C1 segment of cervical spinal cord (tissue), 14 donors: ENCODE measurements at regions not wholly inside any gene's neighbourhood (a gene's known extent, or its start where the extent isn't known, plus 50 kb on each side); places are given as distances from the start of the nearest gene placed in this dataset.

Experiments
- DNase-seq, 14 donors: peaks; one replicate each; lab custom pipeline; 2025; lab: John Stamatoyannopoulos, UW

DNA sequence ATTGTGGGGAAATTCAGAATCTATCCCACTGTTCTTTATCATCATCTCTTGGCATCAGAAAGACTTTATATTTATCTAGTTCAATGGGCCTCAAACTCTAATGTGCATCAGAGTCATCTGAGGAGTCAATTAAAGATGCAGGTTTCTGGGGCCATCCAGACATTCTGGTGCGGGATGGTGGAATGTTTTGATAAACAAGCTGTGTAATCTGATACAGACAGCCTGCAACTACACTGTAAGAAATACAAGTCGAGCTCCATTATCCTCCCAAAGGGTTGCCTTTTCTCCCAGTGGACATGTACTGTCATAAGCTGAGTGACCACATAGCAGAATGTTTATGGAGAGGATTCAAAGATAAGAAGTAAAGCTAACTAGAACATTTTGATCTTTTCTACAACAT is 515.3 kb upstream of the DCC start:
- DNase-seq: no peak

DNA sequence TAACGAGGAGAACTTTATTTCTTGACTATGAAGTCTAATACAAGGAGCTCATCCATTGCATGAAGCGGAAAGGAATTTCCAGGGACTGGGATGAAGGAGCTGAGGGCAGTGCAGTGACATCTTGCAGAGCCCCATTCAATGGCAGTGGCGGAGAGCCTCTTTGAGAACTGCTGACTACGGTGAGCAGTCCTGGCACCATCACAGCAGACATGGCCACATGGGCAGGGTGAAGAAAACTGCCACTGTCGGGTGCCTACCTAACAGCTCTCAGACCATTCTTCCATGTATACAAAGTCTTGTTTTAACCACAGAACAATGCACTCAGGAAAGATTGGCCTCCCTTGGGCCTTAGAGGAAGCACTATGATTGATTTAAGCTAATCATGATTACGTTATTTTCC is 506.1 kb upstream of the DCC start:
- DNase-seq: no peak

DNA sequence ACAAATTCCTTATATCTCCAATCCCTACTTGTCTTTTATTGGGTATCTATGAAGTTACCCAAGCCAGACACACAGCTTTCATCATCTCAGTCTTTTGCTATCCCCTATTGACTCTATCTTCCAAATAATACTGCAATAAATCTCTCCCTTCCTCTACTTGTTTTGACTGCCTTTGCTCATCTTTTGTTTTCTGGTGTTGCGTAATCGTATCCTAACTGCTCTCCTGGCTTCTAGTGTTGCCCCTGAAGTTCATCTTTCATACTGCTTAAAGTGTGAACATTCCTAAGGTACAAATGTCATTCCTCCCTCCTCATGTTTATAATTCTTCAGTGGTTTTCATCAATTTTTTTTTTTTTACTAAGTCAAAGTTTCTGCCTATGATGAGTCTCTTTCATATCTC is 491.3 kb upstream of the DCC start:
- no peak for DNase-seq

DNA sequence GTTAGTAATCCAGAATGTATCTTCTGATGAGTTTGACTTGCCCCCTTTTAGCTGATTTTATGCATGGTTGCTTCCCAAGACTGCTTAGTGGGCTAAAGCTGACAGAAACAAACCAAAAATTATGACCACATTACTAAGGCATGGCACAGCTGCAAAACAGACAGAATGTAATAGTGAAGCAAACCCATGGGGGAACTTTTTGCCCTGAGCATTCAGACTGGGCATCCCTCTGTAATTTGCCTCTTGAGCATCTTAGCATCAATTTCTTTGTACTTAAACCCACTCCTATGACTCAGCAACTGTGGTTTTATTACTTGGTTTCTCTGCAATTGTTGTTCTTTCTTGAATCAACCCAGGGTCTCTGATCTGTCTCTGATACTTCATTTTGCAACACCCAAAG is 487.3 kb upstream of the DCC start:
- DNase-seq: no peak

DNA sequence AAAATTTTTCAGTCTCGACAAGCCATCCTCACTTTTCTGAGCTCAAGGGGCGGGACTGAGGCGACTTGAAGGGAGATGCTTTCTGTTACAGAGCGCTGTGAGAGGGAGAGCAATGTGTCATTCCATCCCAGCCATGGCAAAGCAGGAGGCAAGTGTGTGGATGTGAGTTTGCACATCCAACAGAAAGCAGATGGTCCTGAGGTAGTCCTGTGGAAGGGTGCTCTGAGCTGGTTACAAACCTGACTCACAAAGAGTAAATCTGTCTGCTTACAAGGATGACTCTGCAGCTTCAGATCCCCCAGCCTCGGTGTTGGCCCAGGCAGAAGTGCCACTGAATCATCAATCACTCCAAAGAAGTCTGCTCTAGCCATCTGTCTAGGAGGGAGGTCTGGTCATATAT is 482.0 kb upstream of the DCC start:
- no peak for DNase-seq

DNA sequence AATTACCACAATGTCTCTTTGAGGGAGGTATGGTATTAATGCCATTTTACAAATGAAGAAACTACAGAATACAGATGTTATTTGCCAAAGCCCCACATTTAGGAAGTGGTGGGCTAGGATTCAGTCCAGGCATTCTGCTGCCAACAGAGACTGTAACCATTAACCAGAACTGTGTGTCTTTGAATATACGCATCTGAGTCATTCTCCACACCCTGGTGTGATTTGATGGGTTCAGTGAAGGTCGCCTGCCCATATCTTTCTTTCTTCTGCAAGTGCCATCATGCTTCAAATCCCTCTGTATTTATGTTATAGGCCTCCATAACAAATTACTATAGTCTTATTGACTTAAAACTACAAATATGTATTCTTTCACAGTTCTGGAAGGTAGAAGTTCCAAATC is 479.0 kb upstream of the DCC start:
- DNase-seq: no peak

DNA sequence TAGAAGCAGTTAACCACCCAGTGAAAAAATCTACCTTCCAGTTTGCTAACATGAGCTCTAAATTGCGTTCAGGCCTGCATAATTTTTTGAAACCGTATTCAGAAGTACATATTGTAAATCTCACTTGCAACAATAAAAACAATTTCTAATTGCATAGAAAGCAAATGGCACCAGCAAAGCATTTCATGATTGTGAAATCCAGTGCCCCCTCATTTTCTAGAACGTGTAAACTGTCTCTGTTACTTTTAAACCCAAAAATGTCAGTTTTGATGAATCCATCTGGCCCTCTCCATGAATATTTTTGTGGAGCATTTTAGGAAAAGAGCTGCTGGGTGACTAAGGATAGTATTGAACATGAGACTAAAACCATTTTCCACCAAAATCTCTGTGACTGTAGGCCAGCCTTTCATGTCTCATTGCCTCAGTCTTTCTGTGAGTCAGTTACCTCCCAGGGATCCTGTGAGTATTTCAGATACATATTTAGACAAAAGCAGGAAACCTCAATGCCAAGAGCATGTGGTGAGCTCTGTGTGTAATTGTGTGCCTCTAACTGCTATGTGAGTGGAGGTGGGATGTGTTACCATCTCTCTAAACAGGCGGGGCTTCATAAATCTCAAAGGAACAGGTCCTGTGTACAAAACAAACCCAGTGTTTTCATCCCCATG is 477.8 kb upstream of the DCC start:
- no peak for DNase-seq

DNA sequence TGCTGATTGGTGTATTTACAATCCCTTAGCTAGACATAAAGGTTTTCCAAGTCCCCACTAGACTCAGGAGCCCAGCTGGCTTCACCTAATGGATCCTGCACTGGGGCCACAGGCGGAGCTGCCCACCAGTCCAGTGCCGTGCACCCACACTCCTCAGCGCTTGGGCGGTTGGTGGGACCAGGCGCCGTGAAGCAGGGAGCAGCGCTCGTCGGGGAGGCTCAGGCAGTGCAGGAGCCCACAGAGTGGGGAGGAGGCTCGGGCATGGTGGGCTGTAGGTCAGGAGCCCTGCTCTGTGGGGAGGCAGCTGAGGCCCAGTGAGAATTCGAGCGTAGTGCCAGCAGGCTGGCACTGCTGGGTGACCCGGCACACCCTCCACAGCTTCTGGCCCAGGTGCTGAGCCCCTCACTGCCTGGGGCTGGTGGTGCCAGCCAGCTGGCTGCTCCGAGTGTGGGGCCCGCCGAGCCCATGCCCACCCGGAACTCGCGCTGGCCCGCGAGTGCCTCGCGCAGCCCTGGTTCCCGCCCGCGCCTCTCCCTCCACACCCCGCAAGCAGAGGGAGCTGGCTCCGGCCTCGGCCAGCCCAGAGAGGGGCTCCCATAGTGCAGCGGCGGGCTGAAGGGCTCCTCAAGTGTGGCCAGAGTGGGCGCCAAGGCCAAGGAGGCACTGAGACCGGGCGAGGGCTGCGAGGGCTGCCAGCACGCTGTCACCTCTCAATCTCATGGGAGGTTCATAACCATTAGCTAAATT is 475.6 kb upstream of the DCC start:
- DNase-seq: no peak

DNA sequence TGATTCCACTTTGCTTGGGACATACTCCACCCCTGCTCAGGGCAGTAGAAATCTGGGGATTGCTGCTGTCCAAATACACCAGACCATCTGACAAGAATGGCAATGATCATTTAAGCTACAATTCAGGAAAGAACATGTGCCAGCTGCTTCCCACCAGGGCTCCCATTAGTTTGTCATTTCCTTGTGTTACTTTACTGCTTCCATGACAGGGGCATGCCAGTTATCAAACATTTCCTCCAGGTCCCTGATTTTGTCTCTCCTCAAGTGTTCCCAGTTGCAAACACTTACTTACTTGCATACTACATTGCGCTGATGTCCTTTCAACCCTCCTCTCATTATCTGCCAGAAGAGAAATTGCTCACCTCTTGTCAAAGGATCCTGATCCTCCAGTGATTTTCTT is 474.5 kb upstream of the DCC start:
- no peak for DNase-seq

DNA sequence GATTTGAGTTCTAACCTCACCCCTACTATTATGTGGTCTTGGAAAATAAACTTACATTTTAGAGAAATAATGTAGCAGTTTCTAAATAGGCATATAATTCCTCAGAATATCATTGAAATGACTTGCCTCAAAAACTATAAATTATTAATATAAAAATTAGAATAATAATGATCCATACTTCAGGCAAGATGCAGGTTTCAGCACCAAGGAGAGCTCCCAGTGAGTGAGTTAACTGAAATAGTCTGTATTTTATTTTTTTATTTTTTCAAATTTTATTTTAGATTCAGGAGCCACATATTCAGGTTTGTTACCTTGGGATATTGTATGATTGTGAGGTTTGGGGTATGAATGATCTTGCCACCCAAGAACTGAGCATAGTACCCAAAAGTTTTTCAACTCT is 472.2 kb upstream of the DCC start:
- no peak for DNase-seq

DNA sequence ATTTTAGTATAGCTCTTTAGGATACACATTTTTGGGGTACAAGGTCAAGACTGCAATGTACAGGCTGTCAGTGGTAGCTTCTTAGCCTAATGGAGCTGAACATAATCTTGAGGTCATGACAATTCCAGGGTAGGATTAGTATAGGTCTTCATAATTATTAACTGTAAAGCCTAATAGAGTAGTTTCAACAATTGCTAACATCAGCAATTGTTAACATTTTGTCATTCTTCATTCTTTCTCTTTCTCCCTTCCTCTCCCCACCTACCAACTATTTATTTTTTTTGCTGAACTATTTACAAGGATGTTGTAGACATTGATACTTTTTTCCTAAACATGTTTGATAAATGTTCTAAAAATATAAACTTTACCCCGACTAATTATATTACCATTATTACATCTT is 461.3 kb upstream of the DCC start:
- no peak for DNase-seq

DNA sequence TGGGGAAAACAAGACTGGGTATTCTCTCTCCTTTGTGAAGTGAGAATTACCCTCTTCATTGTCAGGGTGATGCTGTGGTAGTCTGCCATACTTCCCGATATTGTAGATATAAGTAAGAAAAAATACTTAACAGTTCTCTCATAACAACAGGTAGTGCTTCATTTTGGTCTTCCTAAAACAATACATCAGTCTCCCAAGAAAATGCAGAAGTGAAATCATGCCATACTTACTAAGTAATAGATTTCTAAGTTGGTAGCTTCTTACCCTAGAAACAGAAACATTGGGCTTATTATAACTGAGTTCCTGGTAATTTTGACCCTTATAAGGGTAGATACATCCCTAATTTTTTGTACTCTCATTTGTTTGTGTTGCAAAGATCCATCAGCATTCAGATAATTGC is 460.7 kb upstream of the DCC start:
- DNase-seq: no peak

DNA sequence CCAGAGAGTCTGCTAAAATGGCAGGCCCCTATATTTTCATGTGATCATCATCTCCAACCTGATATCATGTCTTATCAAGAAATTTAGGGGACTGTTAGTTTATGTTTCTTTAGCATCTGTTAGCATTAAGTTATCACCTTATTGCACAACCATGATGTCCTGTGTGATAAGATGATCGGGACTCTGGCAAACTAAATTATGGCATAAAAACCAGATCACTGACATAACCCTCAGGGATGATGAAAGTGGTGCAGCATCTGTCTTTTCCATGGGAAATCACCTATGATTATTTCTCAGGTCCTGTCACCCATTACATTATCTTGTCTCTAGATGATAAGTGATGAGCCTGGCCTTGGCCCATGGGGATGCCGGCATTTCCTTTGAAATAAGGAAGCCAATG is 458.6 kb upstream of the DCC start:
- no peak for DNase-seq

DNA sequence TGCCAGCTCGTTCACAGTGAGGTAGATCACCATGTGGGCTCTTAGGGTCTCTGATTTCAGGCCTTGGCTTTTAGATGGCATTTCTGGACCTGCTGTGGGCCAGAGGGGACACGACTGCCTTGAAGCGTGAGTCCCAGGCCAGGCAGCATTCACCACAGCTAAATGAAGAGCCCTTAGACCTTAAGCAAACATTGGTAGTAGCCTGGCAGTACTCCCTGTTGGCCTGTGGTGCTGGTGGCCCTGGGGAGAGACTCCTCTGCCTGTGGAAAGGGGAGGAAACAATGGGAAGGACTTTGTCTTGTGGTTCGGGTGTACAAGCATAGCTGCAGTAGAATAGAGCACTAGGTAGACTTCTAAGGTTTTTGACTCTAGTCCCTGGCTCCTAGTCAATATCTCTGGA is 456.0 kb upstream of the DCC start:
- DNase-seq: no peak

DNA sequence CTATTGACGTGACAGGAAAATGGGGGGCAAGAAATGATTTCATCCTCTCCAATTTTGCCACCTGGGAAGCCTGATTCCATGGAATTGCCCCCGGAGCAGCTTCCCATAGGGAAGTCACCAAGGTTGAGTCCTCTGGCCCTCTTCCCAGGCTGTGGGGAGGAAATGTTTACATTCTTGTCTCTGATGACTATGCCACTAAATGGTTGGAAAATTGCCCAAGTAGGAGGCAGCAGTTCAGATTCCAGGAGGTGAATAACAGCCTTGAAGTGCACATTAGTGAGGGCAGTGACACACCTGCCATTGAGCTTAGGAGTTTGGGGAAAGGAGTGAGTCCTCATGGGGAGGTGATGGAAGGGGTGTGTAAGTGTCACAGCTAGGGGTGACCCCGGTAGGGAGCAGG is 449.2 kb upstream of the DCC start:
- DNase-seq: no peak

DNA sequence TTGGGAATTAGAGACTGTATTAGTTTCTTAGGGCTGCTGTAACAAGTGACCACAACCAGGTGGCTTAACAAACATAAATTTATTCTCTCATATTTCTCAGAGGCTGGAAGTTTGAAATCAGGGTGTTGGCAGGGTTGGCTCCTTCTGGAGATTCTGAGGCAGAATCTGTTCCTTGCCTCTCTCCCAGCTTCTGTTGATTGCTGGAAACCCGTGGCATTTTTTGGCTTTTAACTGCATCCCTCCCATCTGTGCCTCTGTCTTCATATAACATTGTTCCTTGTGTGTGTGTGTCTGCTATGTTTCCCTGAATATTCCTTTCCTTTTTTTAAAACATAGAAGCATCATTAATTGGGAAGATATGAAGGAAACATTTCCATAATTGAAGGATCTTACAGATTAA is 448.1 kb upstream of the DCC start:
- DNase-seq: no peak

DNA sequence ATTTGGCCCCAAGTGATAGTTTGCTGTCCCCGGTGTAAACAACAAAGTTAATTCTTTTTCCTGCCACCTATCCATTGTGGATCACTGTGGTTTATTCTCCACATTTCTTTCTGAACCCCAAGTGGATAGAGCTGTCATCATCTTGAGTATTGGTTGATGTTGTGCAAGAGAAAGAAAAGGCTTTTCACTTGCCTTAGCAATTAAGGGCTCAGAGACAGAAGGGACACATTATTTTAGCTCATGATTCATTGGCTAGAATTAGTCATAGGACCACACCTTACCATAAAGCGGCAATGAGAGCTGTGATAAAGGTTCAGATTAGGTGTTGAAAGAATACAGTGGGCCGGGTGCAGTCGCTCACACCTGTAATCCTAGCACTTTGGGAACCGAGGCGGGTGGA is 442.1 kb upstream of the DCC start:
- no peak for DNase-seq

DNA sequence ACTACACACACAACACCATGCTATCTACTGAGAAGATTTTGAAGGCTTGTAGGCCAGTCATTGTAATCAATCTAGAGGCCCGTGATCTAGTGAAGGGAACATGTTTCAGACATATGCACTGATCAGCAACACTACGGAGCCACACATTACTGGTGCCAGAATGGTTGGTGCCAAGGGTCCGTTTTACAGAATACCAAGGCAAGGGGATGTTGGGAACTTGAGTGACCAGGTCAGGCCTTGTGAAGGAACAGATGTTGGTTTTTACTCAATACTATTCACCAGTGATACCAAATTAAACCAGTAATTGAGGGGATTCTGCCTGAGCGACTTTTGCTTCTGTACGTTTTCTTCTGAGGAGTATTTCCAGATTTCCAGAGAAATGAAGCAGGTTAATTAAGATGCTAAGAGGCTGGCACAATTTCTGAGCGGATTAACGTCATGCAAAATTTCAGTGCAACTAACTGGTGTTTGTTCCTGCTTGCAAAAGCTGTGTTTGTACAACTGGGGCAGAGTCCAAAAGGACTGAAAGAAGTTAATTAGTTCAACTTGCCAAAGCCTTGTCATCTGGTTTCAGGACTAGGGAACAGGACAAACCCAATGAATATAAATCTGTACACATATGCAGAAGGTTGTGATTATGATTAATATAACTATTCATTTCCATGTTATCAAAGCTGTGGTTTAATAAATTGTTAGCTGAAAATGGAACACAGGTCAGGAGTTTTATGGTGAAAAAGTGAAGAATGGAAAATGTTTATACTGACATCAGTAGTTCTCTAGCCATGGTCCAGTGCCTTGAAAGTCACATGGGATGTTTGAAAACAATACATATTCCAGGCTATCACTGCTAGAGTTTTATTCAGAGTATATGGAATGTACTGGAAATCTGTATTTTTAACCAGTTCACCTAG is 432.1 kb upstream of the DCC start:
- DNase-seq: no peak

DNA sequence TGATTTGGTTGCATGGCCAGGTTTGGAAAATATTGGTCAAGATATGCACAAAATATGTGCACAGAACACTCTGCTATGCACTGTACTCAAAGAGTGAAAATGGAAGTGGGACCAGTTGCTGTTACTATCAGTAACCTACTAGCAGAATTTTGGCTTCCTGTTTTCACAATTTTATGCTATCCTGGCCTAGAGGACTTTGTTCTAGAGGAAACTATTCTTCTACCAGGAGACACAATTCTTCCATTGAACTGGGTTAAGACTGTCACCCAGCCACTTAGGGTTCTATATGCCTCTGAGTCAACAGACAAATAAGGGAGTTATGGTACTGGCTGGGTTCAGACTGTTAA is 431.4 kb upstream of the DCC start:
- DNase-seq: no peak

DNA sequence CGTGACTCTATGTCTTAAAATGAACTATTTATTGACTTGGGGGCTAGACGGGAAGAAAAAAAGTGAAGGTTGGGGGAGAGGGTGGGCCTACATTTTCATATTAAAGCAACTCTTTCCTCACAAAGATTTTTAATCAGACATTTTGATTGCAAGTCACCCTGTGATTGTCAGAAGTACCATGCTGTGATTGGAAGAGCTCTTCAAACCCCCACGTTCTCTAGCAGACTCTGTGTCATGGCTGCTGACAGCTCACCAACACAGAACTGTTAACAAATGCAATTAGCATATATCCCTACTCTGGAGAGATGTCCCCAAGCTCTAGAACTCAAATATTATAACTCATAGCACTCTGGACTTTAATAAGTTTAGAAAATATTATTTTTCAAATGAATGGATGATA is 428.4 kb upstream of the DCC start:
- DNase-seq: no peak

DNA sequence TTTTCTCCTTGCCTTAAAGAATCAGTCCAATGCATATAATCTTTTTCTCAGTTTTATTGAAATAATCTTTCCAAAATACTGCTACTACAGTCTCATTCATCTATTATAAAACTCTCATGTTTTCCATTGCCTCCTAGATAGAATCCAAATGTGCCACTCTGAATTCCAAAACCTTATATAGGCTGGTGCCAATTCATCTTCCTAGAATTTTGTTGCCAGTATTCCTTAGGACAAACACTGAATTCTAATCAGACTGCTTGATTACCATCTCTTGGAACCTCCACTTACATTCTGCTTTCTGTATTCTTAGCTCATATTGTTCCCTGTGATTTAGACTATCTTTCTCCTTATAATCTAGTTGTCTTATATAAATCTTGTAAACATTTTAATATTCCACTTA is 427.6 kb upstream of the DCC start:
- DNase-seq: no peak

DNA sequence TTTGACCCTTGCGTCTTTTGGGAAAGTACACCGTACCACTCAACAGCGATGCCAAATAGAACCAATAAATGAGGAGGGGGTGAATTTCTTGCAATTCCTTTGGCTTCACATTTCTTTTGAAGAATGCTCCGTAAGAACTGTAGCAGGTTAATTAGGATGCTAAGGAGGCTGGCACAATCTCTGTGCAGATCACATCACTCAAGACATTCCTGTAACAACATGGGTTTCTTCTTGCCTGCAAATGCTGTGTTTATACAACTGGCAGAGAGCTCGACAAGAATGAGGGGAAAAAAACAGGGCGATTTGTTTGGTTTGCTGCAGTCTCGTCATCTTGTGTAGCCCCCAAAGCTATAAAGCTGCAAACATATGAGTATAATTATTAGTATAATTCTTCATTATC is 424.8 kb upstream of the DCC start:
- no peak for DNase-seq

DNA sequence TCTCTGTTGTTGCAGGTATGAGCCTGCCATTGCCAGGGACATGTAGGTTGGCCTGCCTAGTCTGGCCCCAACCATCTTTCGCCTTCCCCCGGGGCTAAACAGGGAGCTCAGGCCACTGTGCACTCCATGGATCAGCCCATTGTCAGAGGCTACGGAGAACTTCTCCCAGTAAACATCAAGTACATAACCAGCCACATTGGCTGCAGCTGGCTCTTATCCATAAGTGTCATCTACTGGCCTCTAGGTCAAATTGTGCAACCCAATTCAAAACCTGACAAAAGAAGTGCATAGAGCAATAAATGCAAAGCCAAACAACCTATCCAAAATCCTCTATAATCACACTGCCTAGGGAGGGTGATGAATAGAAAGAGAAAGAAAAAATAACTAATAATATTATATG is 418.1 kb upstream of the DCC start:
- no peak for DNase-seq
